ENCODE measurements at regions not wholly inside any gene's neighbourhood (a gene's known extent, or its start where the extent isn't known, plus 50 kb on each side); places are given as distances from the start of the nearest gene placed in this dataset.

GRCh38 chr15:36315649-36316048 is 263.8 kb upstream of the CDIN1 start:
- DNase-seq, result no peak

- no peak for DNase-seq
Observed at GRCh38 chr15:36323615-36324014, 255.8 kb upstream of the CDIN1 start.

- no peak for DNase-seq
Observed at GRCh38 chr15:36325206-36325605, 254.2 kb upstream of the CDIN1 start.

GRCh38 chr15:36329592-36329991 is 249.8 kb upstream of the CDIN1 start:
- DNase-seq, result no peak

GRCh38 chr15:36330598-36330997 is 248.8 kb upstream of the CDIN1 start:
- DNase-seq, result no peak

GRCh38 chr15:36331531-36332275 is 247.7 kb upstream of the CDIN1 start:
- DNase-seq, result no peak

GRCh38 chr15:36332301-36332700 is 247.1 kb upstream of the CDIN1 start:
- no peak for DNase-seq

GRCh38 chr15:36332896-36333295 is 246.5 kb upstream of the CDIN1 start:
- no peak for DNase-seq

GRCh38 chr15:36334059-36334458 is 245.4 kb upstream of the CDIN1 start:
- no peak for DNase-seq

- DNase-seq, result no peak
Observed at GRCh38 chr15:36335224-36335623, 244.2 kb upstream of the CDIN1 start.

GRCh38 chr15:36335659-36336058 is 243.8 kb upstream of the CDIN1 start:
- DNase-seq, result no peak

- DNase-seq, result no peak
Observed at GRCh38 chr15:36344887-36345286, 234.5 kb upstream of the CDIN1 start.

- no peak for DNase-seq
Observed at GRCh38 chr15:36347272-36347858, 232.1 kb upstream of the CDIN1 start.

GRCh38 chr15:36356466-36356865 is 223.0 kb upstream of the CDIN1 start:
- no peak for DNase-seq

- DNase-seq, result no peak
Observed at GRCh38 chr15:36356978-36357601, 222.3 kb upstream of the CDIN1 start.

- no peak for DNase-seq
Observed at GRCh38 chr15:36358094-36358493, 221.3 kb upstream of the CDIN1 start.

GRCh38 chr15:36358523-36358922 is 220.9 kb upstream of the CDIN1 start:
- no peak for DNase-seq

- no peak for DNase-seq
Observed at GRCh38 chr15:36359286-36359685, 220.1 kb upstream of the CDIN1 start.

- no peak for DNase-seq
Observed at GRCh38 chr15:36361351-36361870, 218.0 kb upstream of the CDIN1 start.

- no peak for DNase-seq
Observed at GRCh38 chr15:36362509-36362915, 216.9 kb upstream of the CDIN1 start.

GRCh38 chr15:36363335-36363734 is 216.1 kb upstream of the CDIN1 start:
- no peak for DNase-seq

GRCh38 chr15:36364377-36364776 is 215.0 kb upstream of the CDIN1 start:
- no peak for DNase-seq

- DNase-seq, result no peak
Observed at GRCh38 chr15:36365963-36366362, 213.5 kb upstream of the CDIN1 start.

GRCh38 chr15:36370051-36370730 is 209.2 kb upstream of the CDIN1 start:
- no peak for DNase-seq
